OCI-LY1 (cell line): ENCODE measurements at regions not wholly inside any gene's neighbourhood (a gene's known extent, or its start where the extent isn't known, plus 50 kb on each side); places are given as distances from the start of the nearest gene placed in this dataset.

Experiments
- H2AFZ ChIP-seq: fragments of 200-600 bp; sonication (generic), shearing (Covaris generic); 2 replicates; pipeline ENCODE4 v1.6.0; 2014; ENCODE audit warnings: antibody characterized with exemption, mild to moderate bottlenecking, low read length
- H3F3A ChIP-seq: fragments of 200-600 bp; sonication (generic), shearing (Covaris generic); 2 replicates; pipeline ENCODE4 v1.6.0; 2014; ENCODE audit warnings: mild to moderate bottlenecking, antibody characterized with exemption, low read length, moderate library complexity; ENCODE audit not compliant: insufficient read depth
- H3K27ac ChIP-seq: fragments of 200-600 bp; sonication (generic); 2 replicates; pipeline ENCODE4 v1.5.1; 2014; ENCODE audit warnings: low read length, mixed run types, mild to moderate bottlenecking, low read depth; ENCODE audit not compliant: poor library complexity, severe bottlenecking
- H3K27me3 ChIP-seq: fragments of 200-600 bp; sonication (generic); 2 replicates; pipeline ENCODE4 v1.6.0; 2014; ENCODE audit warnings: antibody characterized with exemption, mild to moderate bottlenecking, low read length, moderate library complexity; ENCODE audit not compliant: insufficient read depth
- H3K36me3 ChIP-seq: fragments of 200-600 bp; sonication (generic); 2 replicates; pipeline ENCODE4 v1.6.1; 2014; ENCODE audit warnings: mild to moderate bottlenecking, antibody characterized with exemption, low read length, moderate library complexity, mixed read lengths; ENCODE audit not compliant: insufficient read depth
- H3K4me1 ChIP-seq: fragments of 200-600 bp; sonication (generic); 2 replicates; pipeline ENCODE4 v1.5.1; 2014; ENCODE audit warnings: mild to moderate bottlenecking, low read length, moderate library complexity; ENCODE audit not compliant: insufficient read depth, severe bottlenecking
- H3K4me2 ChIP-seq: fragments of 200-600 bp; sonication (generic), shearing (Covaris generic); 2 replicates; pipeline ENCODE4 v1.6.1; 2014; ENCODE audit warnings: low read length
- H3K4me3 ChIP-seq: fragments of 200-600 bp; sonication (generic); 2 replicates; pipeline ENCODE4 v1.5.1; 2014; ENCODE audit warnings: low read length, low read depth, mild to moderate bottlenecking, mixed read lengths; ENCODE audit not compliant: poor library complexity, severe bottlenecking
- H3K79me2 ChIP-seq: fragments of 200-600 bp; shearing (Covaris generic); 2 replicates; pipeline ENCODE4 v1.6.1; 2016; ENCODE audit warnings: mixed run types, low read length, mixed read lengths; ENCODE audit not compliant: insufficient read depth
- H3K9ac ChIP-seq: fragments of 200-600 bp; sonication (generic), shearing (Covaris generic); 2 replicates; pipeline ENCODE4 v1.6.1; 2014; ENCODE audit warnings: mild to moderate bottlenecking, low read length, mixed read lengths
- H3K9me2 ChIP-seq: fragments of 200-600 bp; sonication (generic), shearing (Covaris generic); 2 replicates; pipeline ENCODE4 v1.6.1; 2014; ENCODE audit warnings: low read depth, mild to moderate bottlenecking, low read length, mixed read lengths
- H3K9me3 ChIP-seq: fragments of 200-600 bp; shearing (Covaris generic); 2 replicates; pipeline ENCODE4 v1.6.1; 2014; ENCODE audit warnings: low read length, mixed read lengths
- H4K20me1 ChIP-seq: fragments of 200-600 bp; sonication (generic), shearing (Covaris generic); 2 replicates; pipeline ENCODE4 v1.6.0; 2016; ENCODE audit warnings: mild to moderate bottlenecking, low read length; ENCODE audit not compliant: insufficient read depth
- EZH2 ChIP-seq: fragments of 200-600 bp; sonication (generic), shearing (Covaris generic); IDR thresholded peaks from 2 replicates; pipeline ENCODE4 v1.8.0; 2017; ENCODE audit warnings: borderline replicate concordance, mixed run types, mild to moderate bottlenecking, antibody characterized with exemption, low read length, moderate library complexity, mixed read lengths
- TF ChIP-seq, protein P1 (sequence below): fragments of 200-600 bp; sonication (generic), shearing (Covaris generic); IDR thresholded peaks from 2 replicates; pipeline ENCODE4 v1.5.1; 2017; ENCODE audit warnings: mild to moderate bottlenecking, antibody characterized with exemption, low read length, moderate library complexity, mixed read lengths

DNA sequence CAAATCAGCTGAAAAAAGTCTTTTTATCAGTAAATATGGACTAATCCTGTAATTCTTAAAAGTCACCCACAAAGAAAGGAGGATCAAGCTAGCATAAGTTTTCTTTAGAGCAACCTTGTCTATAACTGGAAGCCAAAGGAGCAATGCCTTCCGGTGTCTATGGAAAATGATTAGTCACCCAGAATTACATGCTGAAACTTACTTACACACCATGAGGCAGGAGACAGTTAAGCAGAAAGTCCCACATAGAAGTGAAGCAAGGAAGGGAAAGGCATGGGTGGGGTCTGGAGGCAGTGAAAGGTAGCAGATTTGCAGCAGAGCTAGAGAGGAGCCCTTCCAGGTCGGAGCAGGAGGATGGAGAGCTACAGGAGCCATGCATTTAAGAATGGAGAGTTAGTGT is 153.7 kb upstream of the RIPOR2 start:
- no peaks in the 10 kb centered on the region for H3K36me3 ChIP-seq
- H3K4me2 ChIP-seq: no peak overlapping the region
- H3K9me3 ChIP-seq: no peaks in the 10 kb centered on the region
- no peaks in the 10 kb centered on the region for H4K20me1 ChIP-seq
- no peaks in the 10 kb centered on the region for H3K27me3 ChIP-seq
- no peak overlapping the region for H2AFZ ChIP-seq
- no peak overlapping the region for H3K27ac ChIP-seq
- no peak overlapping the region for H3K9ac ChIP-seq
- no peaks in the 10 kb centered on the region for H3F3A ChIP-seq
- no peaks in the 10 kb centered on the region for H3K9me2 ChIP-seq
- no peaks in the 10 kb centered on the region for H3K4me1 ChIP-seq
- H3K4me3 ChIP-seq: no peak overlapping the region
- TF ChIP-seq EZH2: no peak
- TF ChIP-seq, protein P1, sequence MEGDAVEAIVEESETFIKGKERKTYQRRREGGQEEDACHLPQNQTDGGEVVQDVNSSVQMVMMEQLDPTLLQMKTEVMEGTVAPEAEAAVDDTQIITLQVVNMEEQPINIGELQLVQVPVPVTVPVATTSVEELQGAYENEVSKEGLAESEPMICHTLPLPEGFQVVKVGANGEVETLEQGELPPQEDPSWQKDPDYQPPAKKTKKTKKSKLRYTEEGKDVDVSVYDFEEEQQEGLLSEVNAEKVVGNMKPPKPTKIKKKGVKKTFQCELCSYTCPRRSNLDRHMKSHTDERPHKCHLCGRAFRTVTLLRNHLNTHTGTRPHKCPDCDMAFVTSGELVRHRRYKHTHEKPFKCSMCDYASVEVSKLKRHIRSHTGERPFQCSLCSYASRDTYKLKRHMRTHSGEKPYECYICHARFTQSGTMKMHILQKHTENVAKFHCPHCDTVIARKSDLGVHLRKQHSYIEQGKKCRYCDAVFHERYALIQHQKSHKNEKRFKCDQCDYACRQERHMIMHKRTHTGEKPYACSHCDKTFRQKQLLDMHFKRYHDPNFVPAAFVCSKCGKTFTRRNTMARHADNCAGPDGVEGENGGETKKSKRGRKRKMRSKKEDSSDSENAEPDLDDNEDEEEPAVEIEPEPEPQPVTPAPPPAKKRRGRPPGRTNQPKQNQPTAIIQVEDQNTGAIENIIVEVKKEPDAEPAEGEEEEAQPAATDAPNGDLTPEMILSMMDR: no peak
- H3K79me2 ChIP-seq: no peaks in the 10 kb centered on the region

DNA sequence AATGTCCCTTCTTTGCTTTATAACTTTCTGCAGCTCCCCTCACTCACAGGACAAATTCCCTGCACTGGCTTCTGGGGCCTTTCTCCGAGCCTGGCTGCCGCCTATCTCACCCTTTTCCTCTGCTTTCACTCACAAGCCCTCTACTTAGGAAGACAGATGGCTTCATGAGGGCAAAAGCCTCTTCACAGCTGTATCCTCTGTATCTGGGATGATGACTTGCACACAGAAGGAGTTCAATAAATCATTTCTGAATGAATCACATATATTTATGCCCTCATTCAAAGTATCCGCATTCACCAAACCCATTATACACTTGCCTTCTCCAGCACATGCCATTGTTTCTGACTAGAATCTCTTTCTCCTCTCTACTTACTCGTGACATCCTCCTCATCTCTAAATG is 159.0 kb upstream of the RIPOR2 start:
- Histone ChIP-seq H3K4me1 (no peaks in the 10 kb centered on the region), H3F3A (no peaks in the 10 kb centered on the region), H3K79me2 (no peaks in the 10 kb centered on the region), H3K4me2 (no peak overlapping the region), H3K9me3 (no peaks in the 10 kb centered on the region), H3K9ac (no peak overlapping the region), H3K9me2 (no peaks in the 10 kb centered on the region), H3K27me3 (no peaks in the 10 kb centered on the region), H4K20me1 (no peaks in the 10 kb centered on the region), H2AFZ (no peak overlapping the region), H3K4me3 (no peak overlapping the region), H3K27ac (no peak overlapping the region), H3K36me3 (no peaks in the 10 kb centered on the region)
- TF ChIP-seq, protein P1: no peak
- no peak for TF ChIP-seq EZH2

DNA sequence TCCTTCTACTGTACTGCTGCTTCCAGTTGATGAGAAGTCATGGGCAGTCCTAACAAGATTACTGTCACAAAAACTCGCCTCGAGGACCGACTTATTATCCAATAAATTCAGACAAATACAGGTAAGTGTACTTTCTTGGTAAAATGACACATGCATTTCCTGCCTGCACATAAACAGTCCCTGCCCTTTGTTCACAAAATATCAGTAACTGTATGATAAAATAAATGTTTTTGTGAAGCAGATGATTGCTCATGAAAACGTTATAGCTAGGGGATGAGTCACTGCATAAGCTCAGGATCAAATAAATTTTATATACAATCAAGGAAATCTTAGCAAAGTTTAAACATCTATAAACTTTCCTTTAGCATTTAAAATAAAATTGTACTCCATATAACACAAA is 164.5 kb upstream of the RIPOR2 start:
- TF ChIP-seq, protein P1: no peak
- TF ChIP-seq EZH2: no peak
- H3K36me3 ChIP-seq: no peaks in the 10 kb centered on the region

More for the DNA sequence above, 164.5 kb upstream of the RIPOR2 start:
- H3F3A ChIP-seq: no peaks in the 10 kb centered on the region; the same call in 1 of the 2 replicates
- no peaks in the 10 kb centered on the region for H3K9me2 ChIP-seq
- H3K4me3 ChIP-seq: no peak overlapping the region
- no peaks in the 10 kb centered on the region for H3K27me3 ChIP-seq
- no peaks in the 10 kb centered on the region for H3K79me2 ChIP-seq
- H3K9me3 ChIP-seq: no peaks in the 10 kb centered on the region
- H3K9ac ChIP-seq: no peak overlapping the region
- no peak overlapping the region for H3K27ac ChIP-seq
- no peak overlapping the region for H2AFZ ChIP-seq
- no peaks in the 10 kb centered on the region for H3K4me1 ChIP-seq
- no peak overlapping the region for H3K4me2 ChIP-seq
- H4K20me1 ChIP-seq: no peaks in the 10 kb centered on the region
